Calu3 (cell line): ENCODE measurements at regions not wholly inside any gene's neighbourhood (a gene's known extent, or its start where the extent isn't known, plus 50 kb on each side); places are given as distances from the start of the nearest gene placed in this dataset.

Experiments
- BruUV-seq: library from RNA; stranded (reverse); fragments of 400-500 nt; replicated peaks from 2 replicates; lab custom pipeline; 2021; lab: Mats Ljungman, UMichigan
- CTCF ChIA-PET: fragments of 300-600 bp; sonication (Branson Sonifier 250); formaldehyde crosslinking; loops from one replicate; lab custom pipeline; 2022; ENCODE audit warnings: antibody characterized with exemption; lab: Charles Lee
- DNase-seq: peaks from one replicate; pipeline ENCODE4 v3.0.0; 2022
- H3K27ac Mint-ChIP-seq: one replicate; pipeline ENCODE4 v1.8.0; 2022; ENCODE audit warnings: mixed read lengths; ENCODE audit not compliant: unreplicated experiment
- H3K27me3 Mint-ChIP-seq: one replicate; pipeline ENCODE4 v1.8.0; 2022; ENCODE audit warnings: mixed read lengths; ENCODE audit not compliant: unreplicated experiment
- H3K36me3 Mint-ChIP-seq: one replicate; pipeline ENCODE4 v1.8.0; 2022; ENCODE audit warnings: mild to moderate bottlenecking, moderate library complexity, mixed read lengths; ENCODE audit not compliant: insufficient read depth, unreplicated experiment
- H3K4me1 Mint-ChIP-seq: one replicate; pipeline ENCODE4 v1.8.0; 2022; ENCODE audit warnings: mild to moderate bottlenecking, low read depth, mixed read lengths; ENCODE audit not compliant: unreplicated experiment
- H3K4me3 Mint-ChIP-seq: one replicate; pipeline ENCODE4 v1.8.0; 2022; ENCODE audit warnings: mild to moderate bottlenecking, low read depth, moderate library complexity, mixed read lengths; ENCODE audit not compliant: unreplicated experiment
- H3K9me3 Mint-ChIP-seq: one replicate; pipeline ENCODE4 v1.8.0; 2022; ENCODE audit warnings: low read depth, mixed read lengths; ENCODE audit not compliant: unreplicated experiment
- CTCF ChIP-seq: fragments of 200-600 bp; IDR thresholded peaks from one replicate; pipeline ENCODE4 v1.8.0; 2022; ENCODE audit warnings: antibody characterized with exemption; ENCODE audit not compliant: unreplicated experiment
- intact Hi-C: fragments of 100-400 bp; cut with micrococcal nuclease; formaldehyde crosslinking; loops from one replicate; pipeline ENCODE4 v1.10.0; 2022; ENCODE audit not compliant: unreplicated experiment

GRCh38 chr16:87199379-87199778 lies 117.8 kb downstream of the C16orf95 start:
- Mint-ChIP-seq H3K36me3 (no peaks in the 10 kb centered on the region), H3K27ac (no peak overlapping the region), H3K9me3 (no peaks in the 10 kb centered on the region), H3K4me3 (no peak overlapping the region), H3K4me1 (peaks cover 11% of the 10 kb centered on the region), H3K27me3 (peaks cover 83% of the 10 kb centered on the region)
- TF ChIP-seq CTCF: no peak
- CTCF ChIA-PET: no interaction called here
- intact Hi-C loops: no loop called here
- BruUV-seq: no TSS peak
- DNase-seq: no peak

GRCh38 chr16:87199901-87200300 lies 117.3 kb downstream of the C16orf95 start:
- H3K36me3 Mint-ChIP-seq: no peaks in the 10 kb centered on the region

GRCh38 chr16:87200637-87201036 lies 116.6 kb downstream of the C16orf95 start:
- Mint-ChIP-seq H3K36me3 (no peaks in the 10 kb centered on the region), H3K4me3 (no peak overlapping the region), H3K27ac (no peak overlapping the region), H3K9me3 (no peaks in the 10 kb centered on the region), H3K27me3 (peaks cover 89% of the 10 kb centered on the region), H3K4me1 (peaks cover 11% of the 10 kb centered on the region)
- CTCF ChIA-PET: interaction anchor here (0.7 to 3.2 kb wide), 4 partner anchors 60 to 95 kb away, joined by 3 to 27 read pairs (median 4); no protein-coding TSS in a partner anchor
- no peak for DNase-seq
- no peak for TF ChIP-seq CTCF
- BruUV-seq: no TSS peak
- intact Hi-C loops: no loop called here

More at GRCh38 chr16:87199901-87200300, 117.3 kb downstream of the C16orf95 start:
- H3K4me1 Mint-ChIP-seq: peaks cover 11% of the 10 kb centered on the region
- CTCF ChIA-PET: no interaction called here
- no peaks in the 10 kb centered on the region for H3K9me3 Mint-ChIP-seq
- intact Hi-C loops: no loop called here
- no peak overlapping the region for H3K4me3 Mint-ChIP-seq
- no TSS peak for BruUV-seq
- H3K27ac Mint-ChIP-seq: no peak overlapping the region
- TF ChIP-seq CTCF: no peak
- peaks cover 88% of the 10 kb centered on the region for H3K27me3 Mint-ChIP-seq
- DNase-seq: no peak

GRCh38 chr16:87201052-87201451 lies 116.1 kb downstream of the C16orf95 start:
- peaks cover 11% of the 10 kb centered on the region for H3K4me1 Mint-ChIP-seq
- no TSS peak for BruUV-seq

More at GRCh38 chr16:87201052-87201451, 116.1 kb downstream of the C16orf95 start:
- no peak for TF ChIP-seq CTCF
- CTCF ChIA-PET: interaction anchor here (0.7 to 3.2 kb wide), 4 partner anchors 60 to 95 kb away, joined by 3 to 27 read pairs (median 4); no protein-coding TSS in a partner anchor
- peaks cover 92% of the 10 kb centered on the region for H3K27me3 Mint-ChIP-seq
- no peak overlapping the region for H3K27ac Mint-ChIP-seq
- H3K9me3 Mint-ChIP-seq: no peaks in the 10 kb centered on the region
- intact Hi-C loops: no loop called here
- DNase-seq: peak; percentile 14
- H3K36me3 Mint-ChIP-seq: no peaks in the 10 kb centered on the region
- no peak overlapping the region for H3K4me3 Mint-ChIP-seq
